ENCODE measurements at regions not wholly inside any gene's neighbourhood (a gene's known extent, or its start where the extent isn't known, plus 50 kb on each side); places are given as distances from the start of the nearest gene placed in this dataset.
"Not testable (repeated sequence)": the region's sequence is repeated elsewhere in the genome, so short reads cannot be mapped to it uniquely, and the experiment has no call there.

DNA sequence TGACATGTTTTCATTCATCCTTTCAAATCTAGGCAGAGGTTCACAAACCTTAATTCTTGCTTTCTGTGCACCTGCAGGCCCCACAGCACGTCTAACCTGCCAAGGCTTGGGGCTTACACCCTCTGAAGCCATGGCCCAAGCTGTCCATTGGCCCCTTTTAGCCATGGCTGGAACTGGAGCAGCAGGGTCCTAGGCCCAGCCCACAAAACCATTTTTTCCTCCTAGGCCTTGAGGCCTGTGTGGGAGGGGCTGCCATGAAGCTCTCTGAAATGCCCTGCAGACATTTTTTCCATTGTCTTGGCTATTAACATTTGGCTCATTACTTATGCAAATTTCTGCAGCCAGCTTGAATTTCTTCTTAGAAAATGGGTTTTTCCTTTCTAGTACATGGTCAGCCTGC lies 547.5 kb downstream of the KCNH5 start:
- Mint-ChIP-seq H3K4me1 (no peaks in the 10 kb centered on the region), H3K9me3 (peaks cover 10% of the 10 kb centered on the region), H3K27ac (ENCODE audit: unreplicated experiment) (no peak overlapping the region), H3K27me3 (ENCODE audit: low read depth) (no peaks in the 10 kb centered on the region), H3K4me3 (no peak overlapping the region), H3K36me3 (ENCODE audit: low read depth) (peaks cover 10% of the 10 kb centered on the region)
- TF ChIP-seq, protein P1, sequence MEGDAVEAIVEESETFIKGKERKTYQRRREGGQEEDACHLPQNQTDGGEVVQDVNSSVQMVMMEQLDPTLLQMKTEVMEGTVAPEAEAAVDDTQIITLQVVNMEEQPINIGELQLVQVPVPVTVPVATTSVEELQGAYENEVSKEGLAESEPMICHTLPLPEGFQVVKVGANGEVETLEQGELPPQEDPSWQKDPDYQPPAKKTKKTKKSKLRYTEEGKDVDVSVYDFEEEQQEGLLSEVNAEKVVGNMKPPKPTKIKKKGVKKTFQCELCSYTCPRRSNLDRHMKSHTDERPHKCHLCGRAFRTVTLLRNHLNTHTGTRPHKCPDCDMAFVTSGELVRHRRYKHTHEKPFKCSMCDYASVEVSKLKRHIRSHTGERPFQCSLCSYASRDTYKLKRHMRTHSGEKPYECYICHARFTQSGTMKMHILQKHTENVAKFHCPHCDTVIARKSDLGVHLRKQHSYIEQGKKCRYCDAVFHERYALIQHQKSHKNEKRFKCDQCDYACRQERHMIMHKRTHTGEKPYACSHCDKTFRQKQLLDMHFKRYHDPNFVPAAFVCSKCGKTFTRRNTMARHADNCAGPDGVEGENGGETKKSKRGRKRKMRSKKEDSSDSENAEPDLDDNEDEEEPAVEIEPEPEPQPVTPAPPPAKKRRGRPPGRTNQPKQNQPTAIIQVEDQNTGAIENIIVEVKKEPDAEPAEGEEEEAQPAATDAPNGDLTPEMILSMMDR (conservative IDR thresholded peaks at IDR 0.05): no peak
- no peak for DNase-seq (ENCODE audit: low read depth, low spot score)

DNA sequence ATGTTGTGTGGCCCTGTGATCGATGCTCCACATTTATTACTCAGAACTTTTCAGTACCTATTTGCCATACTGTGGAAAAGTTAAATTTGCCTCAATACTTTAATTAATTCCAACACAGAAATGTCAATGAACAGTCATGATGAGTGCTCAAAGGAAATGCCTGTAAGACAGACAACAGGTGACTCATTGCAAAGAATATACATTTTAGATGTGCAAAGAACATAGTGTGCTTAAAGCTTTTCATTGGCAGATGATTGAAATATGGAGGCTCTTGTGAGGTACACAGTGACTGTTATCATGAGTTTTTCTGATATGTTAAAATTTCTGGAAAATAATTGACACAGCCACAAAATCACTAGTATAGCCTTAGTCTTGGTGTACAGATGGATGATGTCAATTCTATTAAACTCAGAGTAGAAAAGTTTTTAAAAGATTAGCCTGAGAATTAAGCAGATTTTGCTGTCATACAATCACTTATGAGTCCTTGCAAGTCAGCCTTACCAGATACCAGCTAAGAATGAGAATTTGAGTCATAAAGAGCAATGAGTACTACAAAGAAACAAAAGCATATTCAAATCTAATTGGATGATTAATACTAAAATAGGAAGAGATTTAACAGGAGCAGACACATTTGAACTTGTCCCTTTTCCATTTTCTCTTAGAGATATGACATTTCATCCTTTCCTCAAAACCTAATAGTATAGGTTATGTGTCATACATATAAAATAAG lies 544.1 kb downstream of the KCNH5 start:
- DNase-seq (ENCODE audit: low read depth, low spot score): no peak
- no peak overlapping the region for H3K4me3 Mint-ChIP-seq
- H3K9me3 Mint-ChIP-seq: peaks cover 11% of the 10 kb centered on the region
- peaks cover 3% of the 10 kb centered on the region for H3K36me3 Mint-ChIP-seq (ENCODE audit: low read depth)
- H3K27ac Mint-ChIP-seq (ENCODE audit: unreplicated experiment): no peak overlapping the region
- TF ChIP-seq, protein P1 (conservative IDR thresholded peaks at IDR 0.05): no peak
- no peaks in the 10 kb centered on the region for H3K4me1 Mint-ChIP-seq
- H3K27me3 Mint-ChIP-seq (ENCODE audit: low read depth): no peaks in the 10 kb centered on the region

DNA sequence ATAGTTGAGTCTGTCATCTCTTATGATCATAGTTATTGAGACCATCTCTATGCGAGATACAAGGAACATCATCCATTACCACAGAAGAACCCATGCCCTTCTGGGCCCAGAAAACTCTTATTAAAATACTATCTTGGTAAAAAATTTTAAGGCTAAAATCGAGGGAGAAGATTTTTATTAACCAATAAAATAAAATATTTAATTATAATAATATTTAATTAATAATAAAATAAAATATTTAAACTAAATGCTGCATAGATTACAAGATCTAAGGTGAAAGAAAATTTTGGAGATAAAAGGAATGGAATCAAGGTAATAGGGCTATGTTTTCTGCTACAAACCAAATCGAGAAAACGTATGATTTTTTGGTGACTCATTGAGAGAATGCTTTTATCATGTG lies 540.2 kb downstream of the KCNH5 start:
- Mint-ChIP-seq H3K36me3 (ENCODE audit: low read depth) (no peaks in the 10 kb centered on the region), H3K4me1 (no peaks in the 10 kb centered on the region), H3K9me3 (peaks cover 7% of the 10 kb centered on the region), H3K27ac (ENCODE audit: unreplicated experiment) (no peak overlapping the region), H3K4me3 (no peak overlapping the region), H3K27me3 (ENCODE audit: low read depth) (peaks cover 9% of the 10 kb centered on the region)
- TF ChIP-seq, protein P1 (conservative IDR thresholded peaks at IDR 0.05): no peak
- DNase-seq (ENCODE audit: low read depth, low spot score): no peak

GRCh38 chr14:62521309-62521708 lies 523.9 kb downstream of the KCNH5 start:
- H3K4me1 Mint-ChIP-seq; H3K36me3 Mint-ChIP-seq (ENCODE audit: low read depth); DNase-seq (ENCODE audit: low read depth, low spot score); H3K4me3 Mint-ChIP-seq; H3K27ac Mint-ChIP-seq (ENCODE audit: unreplicated experiment); H3K27me3 Mint-ChIP-seq (ENCODE audit: low read depth): not testable (repeated sequence)
- H3K9me3 Mint-ChIP-seq: peaks cover 20% of the 10 kb centered on the region

GRCh38 chr14:62528296-62528695 lies 517.0 kb downstream of the KCNH5 start:
- no peak overlapping the region for H3K4me3 Mint-ChIP-seq
- no peaks in the 10 kb centered on the region for H3K36me3 Mint-ChIP-seq (ENCODE audit: low read depth)
- DNase-seq (ENCODE audit: low read depth, low spot score): no peak
- no peaks in the 10 kb centered on the region for H3K4me1 Mint-ChIP-seq
- no peaks in the 10 kb centered on the region for H3K27me3 Mint-ChIP-seq (ENCODE audit: low read depth)
- H3K9me3 Mint-ChIP-seq: peaks cover 5% of the 10 kb centered on the region
- H3K27ac Mint-ChIP-seq (ENCODE audit: unreplicated experiment): no peak overlapping the region
- TF ChIP-seq, protein P1 (conservative IDR thresholded peaks at IDR 0.05): no peak

DNA sequence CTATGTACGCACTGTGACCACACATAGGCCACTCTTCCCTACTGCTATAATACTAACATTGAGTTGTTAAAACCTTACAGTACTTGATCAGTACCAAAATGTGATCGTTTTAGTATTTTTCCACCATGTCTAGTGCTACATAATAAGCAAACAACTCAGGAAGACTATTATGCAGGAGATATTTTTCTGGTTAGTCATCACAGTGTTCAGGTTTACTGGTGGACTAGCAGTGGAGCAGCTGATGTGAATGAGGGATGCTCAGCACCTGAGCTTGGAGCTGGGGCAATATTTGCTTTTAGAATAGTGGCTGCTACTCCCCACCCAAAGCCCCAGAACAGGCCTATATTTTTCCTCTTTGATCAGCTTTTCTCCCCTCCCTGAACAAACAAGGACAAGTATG lies 513.1 kb downstream of the KCNH5 start:
- Mint-ChIP-seq H3K27ac (ENCODE audit: unreplicated experiment) (no peak overlapping the region), H3K4me1 (no peaks in the 10 kb centered on the region), H3K9me3 (peaks cover 2% of the 10 kb centered on the region), H3K36me3 (ENCODE audit: low read depth) (no peaks in the 10 kb centered on the region), H3K27me3 (ENCODE audit: low read depth) (no peaks in the 10 kb centered on the region), H3K4me3 (no peak overlapping the region)
- TF ChIP-seq, protein P1 (conservative IDR thresholded peaks at IDR 0.05): no peak
- DNase-seq (ENCODE audit: low read depth, low spot score): no peak

Measured in neural crest cell (in vitro differentiated cells).